ENCODE measurements at regions not wholly inside any gene's neighbourhood (a gene's known extent, or its start where the extent isn't known, plus 50 kb on each side); places are given as distances from the start of the nearest gene placed in this dataset.

GRCh38 chr5:123265551-123265950 lies 157.7 kb downstream of the CEP120 start:
- no peak for TF ChIP-seq CTCF (IDR thresholded peaks at IDR 0.05; ENCODE audit: insufficient read depth, low read length)
- no peak for TF ChIP-seq POLR2AphosphoS5 (IDR thresholded peaks at IDR 0.05; ENCODE audit: low read depth)
- TF ChIP-seq, protein P1, sequence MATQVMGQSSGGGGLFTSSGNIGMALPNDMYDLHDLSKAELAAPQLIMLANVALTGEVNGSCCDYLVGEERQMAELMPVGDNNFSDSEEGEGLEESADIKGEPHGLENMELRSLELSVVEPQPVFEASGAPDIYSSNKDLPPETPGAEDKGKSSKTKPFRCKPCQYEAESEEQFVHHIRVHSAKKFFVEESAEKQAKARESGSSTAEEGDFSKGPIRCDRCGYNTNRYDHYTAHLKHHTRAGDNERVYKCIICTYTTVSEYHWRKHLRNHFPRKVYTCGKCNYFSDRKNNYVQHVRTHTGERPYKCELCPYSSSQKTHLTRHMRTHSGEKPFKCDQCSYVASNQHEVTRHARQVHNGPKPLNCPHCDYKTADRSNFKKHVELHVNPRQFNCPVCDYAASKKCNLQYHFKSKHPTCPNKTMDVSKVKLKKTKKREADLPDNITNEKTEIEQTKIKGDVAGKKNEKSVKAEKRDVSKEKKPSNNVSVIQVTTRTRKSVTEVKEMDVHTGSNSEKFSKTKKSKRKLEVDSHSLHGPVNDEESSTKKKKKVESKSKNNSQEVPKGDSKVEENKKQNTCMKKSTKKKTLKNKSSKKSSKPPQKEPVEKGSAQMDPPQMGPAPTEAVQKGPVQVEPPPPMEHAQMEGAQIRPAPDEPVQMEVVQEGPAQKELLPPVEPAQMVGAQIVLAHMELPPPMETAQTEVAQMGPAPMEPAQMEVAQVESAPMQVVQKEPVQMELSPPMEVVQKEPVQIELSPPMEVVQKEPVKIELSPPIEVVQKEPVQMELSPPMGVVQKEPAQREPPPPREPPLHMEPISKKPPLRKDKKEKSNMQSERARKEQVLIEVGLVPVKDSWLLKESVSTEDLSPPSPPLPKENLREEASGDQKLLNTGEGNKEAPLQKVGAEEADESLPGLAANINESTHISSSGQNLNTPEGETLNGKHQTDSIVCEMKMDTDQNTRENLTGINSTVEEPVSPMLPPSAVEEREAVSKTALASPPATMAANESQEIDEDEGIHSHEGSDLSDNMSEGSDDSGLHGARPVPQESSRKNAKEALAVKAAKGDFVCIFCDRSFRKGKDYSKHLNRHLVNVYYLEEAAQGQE (IDR thresholded peaks at IDR 0.05; ENCODE audit: insufficient replicate concordance, low read depth), result no peak
- no peak for TF ChIP-seq SPI1 (IDR thresholded peaks at IDR 0.05; ENCODE audit: borderline replicate concordance, low read depth)

Measured in HL-60 (cell line).